GM23338 (cell line): ENCODE measurements at regions not wholly inside any gene's neighbourhood (a gene's known extent, or its start where the extent isn't known, plus 50 kb on each side); places are given as distances from the start of the nearest gene placed in this dataset.

Source experiments
- ATAC-seq: fragments of 200-7000 bp; cut with Tn5 transposase; 3 replicates; pipeline ENCODE4 v1.9.1; 2020
- DNase-seq: peaks from one replicate; pipeline ENCODE4 v3.0.0-alpha.2; 2015; ENCODE audit warnings: low spot score
- H2AFZ ChIP-seq: fragments of 200-600 bp; sonication (generic); 2 replicates; pipeline ENCODE4 v1.8.0; 2016; ENCODE audit warnings: antibody characterized with exemption, mild to moderate bottlenecking, moderate library complexity
- H3F3A ChIP-seq: fragments of 200-600 bp; sonication (generic); replicated peaks from 2 replicates; pipeline ENCODE4 v1.8.0; 2017; ENCODE audit warnings: antibody characterized with exemption, mixed run types, low read depth
- H3K27ac ChIP-seq: fragments of 200-600 bp; sonication (generic); 2 replicates; pipeline ENCODE4 v1.6.1; 2016; ENCODE audit warnings: low read depth
- H3K27me3 ChIP-seq: fragments of 200-600 bp; sonication (generic); 2 replicates; pipeline ENCODE4 v1.8.0; 2016; ENCODE audit warnings: mild to moderate bottlenecking, mixed run types, moderate library complexity; ENCODE audit not compliant: insufficient read depth
- H3K36me3 ChIP-seq: fragments of 200-600 bp; sonication (generic); 2 replicates; pipeline ENCODE4 v1.8.0; 2016; ENCODE audit warnings: mild to moderate bottlenecking; ENCODE audit not compliant: insufficient read depth
- H3K4me1 ChIP-seq: fragments of 200-600 bp; sonication (generic); 2 replicates; pipeline ENCODE4 v1.8.0; 2016; ENCODE audit warnings: mild to moderate bottlenecking, moderate library complexity; ENCODE audit not compliant: insufficient read depth
- H3K4me2 ChIP-seq: fragments of 200-600 bp; sonication (generic); 2 replicates; pipeline ENCODE4 v1.7.1; 2017; ENCODE audit warnings: mixed run types
- H3K4me3 ChIP-seq: fragments of 200-600 bp; sonication (generic); 2 replicates; pipeline ENCODE4 v1.6.1; 2016; ENCODE audit warnings: mixed run types
- H3K79me2 ChIP-seq: fragments of 200-600 bp; sonication (generic); replicated peaks from 2 replicates; pipeline ENCODE4 v1.8.0; 2017; ENCODE audit warnings: mild to moderate bottlenecking; ENCODE audit not compliant: insufficient read depth
- H3K9me2 ChIP-seq: fragments of 200-600 bp; sonication (generic); 2 replicates; pipeline ENCODE4 v1.8.0; 2017; ENCODE audit not compliant: insufficient read depth
- H4K20me1 ChIP-seq: fragments of 200-600 bp; sonication (generic); replicated peaks from 2 replicates; pipeline ENCODE4 v1.8.0; 2017; ENCODE audit warnings: mild to moderate bottlenecking; ENCODE audit not compliant: insufficient read depth
- H3K27ac Mint-ChIP-seq: 2 replicates; pipeline ENCODE4 v1.8.0; 2020; ENCODE audit warnings: inconsistent platforms, mild to moderate bottlenecking, moderate library complexity, mixed read lengths
- H3K27me3 Mint-ChIP-seq: 3 replicates; pipeline ENCODE4 v1.8.0; 2022; ENCODE audit warnings: low read depth, mild to moderate bottlenecking, moderate library complexity, mixed read lengths, inconsistent platforms; ENCODE audit not compliant: insufficient read depth, poor library complexity
- H3K36me3 Mint-ChIP-seq: 3 replicates; pipeline ENCODE4 v1.8.0; 2021; ENCODE audit warnings: low read depth, mild to moderate bottlenecking, inconsistent platforms, moderate library complexity, mixed read lengths
- H3K4me1 Mint-ChIP-seq: 3 replicates; pipeline ENCODE4 v1.8.0; 2020; ENCODE audit warnings: mild to moderate bottlenecking, inconsistent platforms, mixed read lengths
- H3K4me3 Mint-ChIP-seq: 3 replicates; pipeline ENCODE4 v1.8.0; 2021; ENCODE audit warnings: moderate library complexity, mild to moderate bottlenecking, inconsistent platforms, mixed read lengths
- H3K9me3 Mint-ChIP-seq: 3 replicates; pipeline ENCODE4 v1.8.0; 2020; ENCODE audit warnings: moderate library complexity, mild to moderate bottlenecking, inconsistent platforms, mixed read lengths
- EZH2 ChIP-seq: fragments of 200-600 bp; sonication (generic); IDR thresholded peaks from one replicate; pipeline ENCODE4 v1.8.0; 2017; ENCODE audit warnings: antibody characterized with exemption, mild to moderate bottlenecking, low read depth; ENCODE audit not compliant: unreplicated experiment
- TF ChIP-seq, protein P1 (sequence below): IDR thresholded peaks from 2 replicates; pipeline ENCODE4 v1.6.1; 2016; ENCODE audit warnings: antibody characterized with exemption
- TF ChIP-seq, protein P2 (sequence below): fragments of 250-450 bp; sonication (Bioruptor Pico); IDR thresholded peaks from 2 replicates; pipeline ENCODE4 v1.5.0; 2020; ENCODE audit warnings: mild to moderate bottlenecking, moderate library complexity
- TF ChIP-seq, protein P3 (sequence below), 2 experiments: fragments of 200-600 bp in 1 of 2; sonication (generic) in 1 of 2; conservative IDR thresholded peaks; 2 replicates each; pipeline versions ENCODE4 v1.5.1 to v1.6.1; 2016 to 2017; ENCODE audit warnings: antibody characterized with exemption in 2 of 2, low read depth in 2 of 2, mild to moderate bottlenecking in 2 of 2, moderate library complexity in 1 of 2

DNA sequence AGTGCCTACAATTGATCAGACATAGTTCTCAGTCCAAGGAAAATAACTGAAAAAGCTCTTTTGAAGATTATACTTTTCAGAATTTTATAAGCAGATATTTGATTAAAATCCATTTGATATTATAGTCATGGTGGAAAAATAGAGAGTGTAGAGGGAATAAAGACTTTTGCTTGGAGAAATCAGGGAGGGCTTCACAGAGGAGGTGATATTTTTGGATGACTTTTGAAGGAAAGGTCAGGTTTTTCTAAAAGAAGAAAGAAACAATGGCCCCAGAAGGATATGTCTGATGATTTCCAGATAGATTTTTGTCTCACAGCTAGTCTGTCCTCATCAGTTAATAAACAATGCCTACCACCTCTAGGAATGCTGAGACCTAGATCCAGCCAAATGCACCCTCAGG is 806.3 kb upstream of the CELF2 start:
- H3K27me3 Mint-ChIP-seq: no peaks in the 10 kb centered on the region

More for the DNA sequence above, 806.3 kb upstream of the CELF2 start:
- no peak overlapping the region for H3K4me2 ChIP-seq
- no peak overlapping the region for H3K27ac Mint-ChIP-seq
- no peaks in the 10 kb centered on the region for H3K79me2 ChIP-seq
- H2AFZ ChIP-seq: peak overlapping the region; percentile 61; the same call in 1 of the 2 replicates
- DNase-seq (no peak), ATAC-seq (no peak)
- no peaks in the 10 kb centered on the region for H3K36me3 Mint-ChIP-seq
- H3K27ac ChIP-seq: no peak overlapping the region
- H4K20me1 ChIP-seq: no peaks in the 10 kb centered on the region
- no peaks in the 10 kb centered on the region for H3K9me3 Mint-ChIP-seq
- no peaks in the 10 kb centered on the region for H3K4me1 ChIP-seq
- no peaks in the 10 kb centered on the region for H3F3A ChIP-seq
- no peak overlapping the region for H3K4me3 Mint-ChIP-seq
- H3K27me3 ChIP-seq: no peaks in the 10 kb centered on the region
- TF ChIP-seq, protein P1, sequence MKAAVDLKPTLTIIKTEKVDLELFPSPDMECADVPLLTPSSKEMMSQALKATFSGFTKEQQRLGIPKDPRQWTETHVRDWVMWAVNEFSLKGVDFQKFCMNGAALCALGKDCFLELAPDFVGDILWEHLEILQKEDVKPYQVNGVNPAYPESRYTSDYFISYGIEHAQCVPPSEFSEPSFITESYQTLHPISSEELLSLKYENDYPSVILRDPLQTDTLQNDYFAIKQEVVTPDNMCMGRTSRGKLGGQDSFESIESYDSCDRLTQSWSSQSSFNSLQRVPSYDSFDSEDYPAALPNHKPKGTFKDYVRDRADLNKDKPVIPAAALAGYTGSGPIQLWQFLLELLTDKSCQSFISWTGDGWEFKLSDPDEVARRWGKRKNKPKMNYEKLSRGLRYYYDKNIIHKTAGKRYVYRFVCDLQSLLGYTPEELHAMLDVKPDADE: no peak
- TF ChIP-seq, protein P2, sequence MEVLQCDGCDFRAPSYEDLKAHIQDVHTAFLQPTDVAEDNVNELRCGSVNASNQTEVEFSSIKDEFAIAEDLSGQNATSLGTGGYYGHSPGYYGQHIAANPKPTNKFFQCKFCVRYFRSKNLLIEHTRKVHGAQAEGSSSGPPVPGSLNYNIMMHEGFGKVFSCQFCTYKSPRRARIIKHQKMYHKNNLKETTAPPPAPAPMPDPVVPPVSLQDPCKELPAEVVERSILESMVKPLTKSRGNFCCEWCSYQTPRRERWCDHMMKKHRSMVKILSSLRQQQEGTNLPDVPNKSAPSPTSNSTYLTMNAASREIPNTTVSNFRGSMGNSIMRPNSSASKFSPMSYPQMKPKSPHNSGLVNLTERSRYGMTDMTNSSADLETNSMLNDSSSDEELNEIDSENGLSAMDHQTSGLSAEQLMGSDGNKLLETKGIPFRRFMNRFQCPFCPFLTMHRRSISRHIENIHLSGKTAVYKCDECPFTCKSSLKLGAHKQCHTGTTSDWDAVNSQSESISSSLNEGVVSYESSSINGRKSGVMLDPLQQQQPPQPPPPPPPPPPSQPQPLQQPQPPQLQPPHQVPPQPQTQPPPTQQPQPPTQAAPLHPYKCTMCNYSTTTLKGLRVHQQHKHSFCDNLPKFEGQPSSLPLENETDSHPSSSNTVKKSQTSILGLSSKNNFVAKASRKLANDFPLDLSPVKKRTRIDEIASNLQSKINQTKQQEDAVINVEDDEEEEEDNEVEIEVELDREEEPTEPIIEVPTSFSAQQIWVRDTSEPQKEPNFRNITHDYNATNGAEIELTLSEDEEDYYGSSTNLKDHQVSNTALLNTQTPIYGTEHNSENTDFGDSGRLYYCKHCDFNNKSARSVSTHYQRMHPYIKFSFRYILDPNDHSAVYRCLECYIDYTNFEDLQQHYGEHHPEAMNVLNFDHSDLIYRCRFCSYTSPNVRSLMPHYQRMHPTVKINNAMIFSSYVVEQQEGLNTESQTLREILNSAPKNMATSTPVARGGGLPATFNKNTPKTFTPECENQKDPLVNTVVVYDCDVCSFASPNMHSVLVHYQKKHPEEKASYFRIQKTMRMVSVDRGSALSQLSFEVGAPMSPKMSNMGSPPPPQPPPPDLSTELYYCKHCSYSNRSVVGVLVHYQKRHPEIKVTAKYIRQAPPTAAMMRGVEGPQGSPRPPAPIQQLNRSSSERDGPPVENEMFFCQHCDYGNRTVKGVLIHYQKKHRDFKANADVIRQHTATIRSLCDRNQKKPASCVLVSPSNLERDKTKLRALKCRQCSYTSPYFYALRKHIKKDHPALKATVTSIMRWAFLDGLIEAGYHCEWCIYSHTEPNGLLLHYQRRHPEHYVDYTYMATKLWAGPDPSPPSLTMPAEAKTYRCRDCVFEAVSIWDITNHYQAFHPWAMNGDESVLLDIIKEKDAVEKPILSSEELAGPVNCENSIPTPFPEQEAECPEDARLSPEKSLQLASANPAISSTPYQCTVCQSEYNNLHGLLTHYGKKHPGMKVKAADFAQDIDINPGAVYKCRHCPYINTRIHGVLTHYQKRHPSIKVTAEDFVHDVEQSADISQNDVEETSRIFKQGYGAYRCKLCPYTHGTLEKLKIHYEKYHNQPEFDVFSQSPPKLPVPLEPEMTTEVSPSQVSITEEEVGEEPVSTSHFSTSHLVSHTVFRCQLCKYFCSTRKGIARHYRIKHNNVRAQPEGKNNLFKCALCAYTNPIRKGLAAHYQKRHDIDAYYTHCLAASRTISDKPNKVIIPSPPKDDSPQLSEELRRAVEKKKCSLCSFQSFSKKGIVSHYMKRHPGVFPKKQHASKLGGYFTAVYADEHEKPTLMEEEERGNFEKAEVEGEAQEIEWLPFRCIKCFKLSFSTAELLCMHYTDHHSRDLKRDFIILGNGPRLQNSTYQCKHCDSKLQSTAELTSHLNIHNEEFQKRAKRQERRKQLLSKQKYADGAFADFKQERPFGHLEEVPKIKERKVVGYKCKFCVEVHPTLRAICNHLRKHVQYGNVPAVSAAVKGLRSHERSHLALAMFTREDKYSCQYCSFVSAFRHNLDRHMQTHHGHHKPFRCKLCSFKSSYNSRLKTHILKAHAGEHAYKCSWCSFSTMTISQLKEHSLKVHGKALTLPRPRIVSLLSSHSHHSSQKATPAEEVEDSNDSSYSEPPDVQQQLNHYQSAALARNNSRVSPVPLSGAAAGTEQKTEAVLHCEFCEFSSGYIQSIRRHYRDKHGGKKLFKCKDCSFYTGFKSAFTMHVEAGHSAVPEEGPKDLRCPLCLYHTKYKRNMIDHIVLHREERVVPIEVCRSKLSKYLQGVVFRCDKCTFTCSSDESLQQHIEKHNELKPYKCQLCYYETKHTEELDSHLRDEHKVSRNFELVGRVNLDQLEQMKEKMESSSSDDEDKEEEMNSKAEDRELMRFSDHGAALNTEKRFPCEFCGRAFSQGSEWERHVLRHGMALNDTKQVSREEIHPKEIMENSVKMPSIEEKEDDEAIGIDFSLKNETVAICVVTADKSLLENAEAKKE (CRISPR knock-in tag): no peak
- TF ChIP-seq, protein P3, sequence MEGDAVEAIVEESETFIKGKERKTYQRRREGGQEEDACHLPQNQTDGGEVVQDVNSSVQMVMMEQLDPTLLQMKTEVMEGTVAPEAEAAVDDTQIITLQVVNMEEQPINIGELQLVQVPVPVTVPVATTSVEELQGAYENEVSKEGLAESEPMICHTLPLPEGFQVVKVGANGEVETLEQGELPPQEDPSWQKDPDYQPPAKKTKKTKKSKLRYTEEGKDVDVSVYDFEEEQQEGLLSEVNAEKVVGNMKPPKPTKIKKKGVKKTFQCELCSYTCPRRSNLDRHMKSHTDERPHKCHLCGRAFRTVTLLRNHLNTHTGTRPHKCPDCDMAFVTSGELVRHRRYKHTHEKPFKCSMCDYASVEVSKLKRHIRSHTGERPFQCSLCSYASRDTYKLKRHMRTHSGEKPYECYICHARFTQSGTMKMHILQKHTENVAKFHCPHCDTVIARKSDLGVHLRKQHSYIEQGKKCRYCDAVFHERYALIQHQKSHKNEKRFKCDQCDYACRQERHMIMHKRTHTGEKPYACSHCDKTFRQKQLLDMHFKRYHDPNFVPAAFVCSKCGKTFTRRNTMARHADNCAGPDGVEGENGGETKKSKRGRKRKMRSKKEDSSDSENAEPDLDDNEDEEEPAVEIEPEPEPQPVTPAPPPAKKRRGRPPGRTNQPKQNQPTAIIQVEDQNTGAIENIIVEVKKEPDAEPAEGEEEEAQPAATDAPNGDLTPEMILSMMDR (conservative IDR thresholded peaks at IDR 0.05; ENCODE audit: low read depth in 2 of 2): no peak
- TF ChIP-seq EZH2: no peak
- H3K9me2 ChIP-seq: no peaks in the 10 kb centered on the region; the same call in 1 of the 2 replicates
- no peak overlapping the region for H3K4me3 ChIP-seq
- H3K4me1 Mint-ChIP-seq: peaks cover 2% of the 10 kb centered on the region; the same call in 1 of the 3 replicates
- H3K36me3 ChIP-seq: no peaks in the 10 kb centered on the region
